ENCODE measurements at regions not wholly inside any gene's neighbourhood (a gene's known extent, or its start where the extent isn't known, plus 50 kb on each side); places are given as distances from the start of the nearest gene placed in this dataset.

- Histone ChIP-seq H3K27ac (ENCODE audit: low read depth, low read length, poor library complexity, severe bottlenecking) (no peak overlapping the region), H3K36me3 (ENCODE audit: insufficient read depth, low read length, poor library complexity, severe bottlenecking) (no peaks in the 10 kb centered on the region), H3K9me3 (ENCODE audit: low read depth, low read length, poor library complexity, severe bottlenecking) (no peaks in the 10 kb centered on the region), H3K4me3 (ENCODE audit: low read depth, low read length, poor library complexity, severe bottlenecking) (no peak overlapping the region), H3K4me1 (ENCODE audit: insufficient read depth, low read length, poor library complexity, severe bottlenecking) (no peaks in the 10 kb centered on the region), H3K27me3 (replicated peaks; ENCODE audit: insufficient read depth, low read depth, low read length, poor library complexity) (no peaks in the 10 kb centered on the region)
- TF ChIP-seq EZH2 (IDR thresholded peaks at IDR 0.05; ENCODE audit: borderline replicate concordance, low read depth, low read length, poor library complexity, severe bottlenecking), result no peak
- TF ChIP-seq CTCF (conservative IDR thresholded peaks at IDR 0.05; ENCODE audit: low read depth, low read length), result no peak
- no peak for DNase-seq (ENCODE audit: low spot score)
- ChIA-PET POLR2A (ENCODE audit: low non-redundant PET) (no interaction called here), CTCF (no interaction called here)
- BruUV-seq (replicated peaks), result no TSS peak
- intact Hi-C loops (cut with micrococcal nuclease; ENCODE audit: unreplicated experiment), result no loop called here
These were observed 256.1 kb downstream of the TBX18 start for GRCh38 chr6:84508334-84508733.

GRCh38 chr6:84504025-84504424 lies 260.4 kb downstream of the TBX18 start:
- intact Hi-C loops (cut with micrococcal nuclease; ENCODE audit: unreplicated experiment), result no loop called here
- Histone ChIP-seq H3K27ac (ENCODE audit: low read depth, low read length, poor library complexity, severe bottlenecking) (no peak overlapping the region), H3K4me1 (ENCODE audit: insufficient read depth, low read length, poor library complexity, severe bottlenecking) (no peaks in the 10 kb centered on the region), H3K9me3 (ENCODE audit: low read depth, low read length, poor library complexity, severe bottlenecking) (no peaks in the 10 kb centered on the region), H3K4me3 (ENCODE audit: low read depth, low read length, poor library complexity, severe bottlenecking) (no peak overlapping the region), H3K36me3 (ENCODE audit: insufficient read depth, low read length, poor library complexity, severe bottlenecking) (no peaks in the 10 kb centered on the region), H3K27me3 (replicated peaks; ENCODE audit: insufficient read depth, low read depth, low read length, poor library complexity) (no peaks in the 10 kb centered on the region)
- CTCF ChIA-PET, result no interaction called here
- no TSS peak for BruUV-seq (replicated peaks)
- TF ChIP-seq EZH2 (IDR thresholded peaks at IDR 0.05; ENCODE audit: borderline replicate concordance, low read depth, low read length, poor library complexity, severe bottlenecking) (no peak), CTCF (conservative IDR thresholded peaks at IDR 0.05; ENCODE audit: low read depth, low read length) (no peak)
- DNase-seq (ENCODE audit: low spot score), result no peak
- POLR2A ChIA-PET (ENCODE audit: low non-redundant PET), result no interaction called here

GRCh38 chr6:84501315-84501714 lies 263.1 kb downstream of the TBX18 start:
- CTCF ChIA-PET, result no interaction called here
- POLR2A ChIA-PET (ENCODE audit: low non-redundant PET), result no interaction called here

More at GRCh38 chr6:84501315-84501714, 263.1 kb downstream of the TBX18 start:
- intact Hi-C loops (cut with micrococcal nuclease; ENCODE audit: unreplicated experiment), result no loop called here
- H3K36me3 ChIP-seq (ENCODE audit: insufficient read depth, low read length, poor library complexity, severe bottlenecking), result no peaks in the 10 kb centered on the region
- DNase-seq (ENCODE audit: low spot score), result no peak
- no peaks in the 10 kb centered on the region for H3K9me3 ChIP-seq (ENCODE audit: low read depth, low read length, poor library complexity, severe bottlenecking)
- BruUV-seq (replicated peaks), result no TSS peak
- no peaks in the 10 kb centered on the region for H3K27me3 ChIP-seq (replicated peaks; ENCODE audit: insufficient read depth, low read depth, low read length, poor library complexity)
- no peaks in the 10 kb centered on the region for H3K4me1 ChIP-seq (ENCODE audit: insufficient read depth, low read length, poor library complexity, severe bottlenecking)
- H3K27ac ChIP-seq (ENCODE audit: low read depth, low read length, poor library complexity, severe bottlenecking), result no peak overlapping the region
- TF ChIP-seq CTCF (conservative IDR thresholded peaks at IDR 0.05; ENCODE audit: low read depth, low read length), result no peak
- no peak overlapping the region for H3K4me3 ChIP-seq (ENCODE audit: low read depth, low read length, poor library complexity, severe bottlenecking)

All from A673 (cell line).